PFSK-1 (cell line): ENCODE measurements at regions not wholly inside any gene's neighbourhood (a gene's known extent, or its start where the extent isn't known, plus 50 kb on each side); places are given as distances from the start of the nearest gene placed in this dataset.

ENCODE experiments used
- FOXP2 ChIP-seq: optimal IDR thresholded peaks from 2 replicates; pipeline ENCODE3; 2011; ENCODE audit warnings: borderline replicate concordance, control low read depth, inconsistent platforms; ENCODE audit not compliant: insufficient read depth; ENCODE audit errors: extremely low read length, extremely low read depth
- POLR2AphosphoS5 ChIP-seq: IDR thresholded peaks from 2 replicates; pipeline ENCODE4 v1.6.1; 2012; ENCODE audit warnings: low read depth, mild to moderate bottlenecking, control low read depth, low read length, moderate library complexity
- SIN3A ChIP-seq: IDR thresholded peaks from 2 replicates; pipeline ENCODE4 v1.6.1; 2012; ENCODE audit warnings: mild to moderate bottlenecking, low read length, moderate library complexity, borderline replicate concordance; ENCODE audit not compliant: insufficient read depth
- TAF1 ChIP-seq: IDR thresholded peaks from 2 replicates; pipeline ENCODE4 v1.6.1; 2012; ENCODE audit warnings: low read length, control low read depth, borderline replicate concordance; ENCODE audit not compliant: insufficient read depth
- TF ChIP-seq, protein P1 (sequence below), 2 experiments: IDR thresholded peaks; 2 replicates each; pipeline versions ENCODE4 v1.6.1 to v1.8.0; 2011 to 2012; ENCODE audit warnings: low read depth in 2 of 2, low read length in 2 of 2, control low read depth in 1 of 2, inconsistent platforms in 1 of 2, mild to moderate bottlenecking in 1 of 2, moderate library complexity in 1 of 2; ENCODE audit not compliant: insufficient read depth in 1 of 2

- TF ChIP-seq, protein P1, sequence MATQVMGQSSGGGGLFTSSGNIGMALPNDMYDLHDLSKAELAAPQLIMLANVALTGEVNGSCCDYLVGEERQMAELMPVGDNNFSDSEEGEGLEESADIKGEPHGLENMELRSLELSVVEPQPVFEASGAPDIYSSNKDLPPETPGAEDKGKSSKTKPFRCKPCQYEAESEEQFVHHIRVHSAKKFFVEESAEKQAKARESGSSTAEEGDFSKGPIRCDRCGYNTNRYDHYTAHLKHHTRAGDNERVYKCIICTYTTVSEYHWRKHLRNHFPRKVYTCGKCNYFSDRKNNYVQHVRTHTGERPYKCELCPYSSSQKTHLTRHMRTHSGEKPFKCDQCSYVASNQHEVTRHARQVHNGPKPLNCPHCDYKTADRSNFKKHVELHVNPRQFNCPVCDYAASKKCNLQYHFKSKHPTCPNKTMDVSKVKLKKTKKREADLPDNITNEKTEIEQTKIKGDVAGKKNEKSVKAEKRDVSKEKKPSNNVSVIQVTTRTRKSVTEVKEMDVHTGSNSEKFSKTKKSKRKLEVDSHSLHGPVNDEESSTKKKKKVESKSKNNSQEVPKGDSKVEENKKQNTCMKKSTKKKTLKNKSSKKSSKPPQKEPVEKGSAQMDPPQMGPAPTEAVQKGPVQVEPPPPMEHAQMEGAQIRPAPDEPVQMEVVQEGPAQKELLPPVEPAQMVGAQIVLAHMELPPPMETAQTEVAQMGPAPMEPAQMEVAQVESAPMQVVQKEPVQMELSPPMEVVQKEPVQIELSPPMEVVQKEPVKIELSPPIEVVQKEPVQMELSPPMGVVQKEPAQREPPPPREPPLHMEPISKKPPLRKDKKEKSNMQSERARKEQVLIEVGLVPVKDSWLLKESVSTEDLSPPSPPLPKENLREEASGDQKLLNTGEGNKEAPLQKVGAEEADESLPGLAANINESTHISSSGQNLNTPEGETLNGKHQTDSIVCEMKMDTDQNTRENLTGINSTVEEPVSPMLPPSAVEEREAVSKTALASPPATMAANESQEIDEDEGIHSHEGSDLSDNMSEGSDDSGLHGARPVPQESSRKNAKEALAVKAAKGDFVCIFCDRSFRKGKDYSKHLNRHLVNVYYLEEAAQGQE (IDR thresholded peaks at IDR 0.05; ENCODE audit: insufficient read depth in 1 of 2, low read depth in 2 of 2, low read length in 2 of 2), result no peak
- no peak for TF ChIP-seq TAF1
- no peak for TF ChIP-seq POLR2AphosphoS5
- TF ChIP-seq SIN3A, result no peak
- TF ChIP-seq FOXP2, result no peak
These were observed 183.4 kb upstream of the TANK start for GRCh38 chr2:160976797-160977196.
